SH-SY5Y (cell line): ENCODE measurements at regions not wholly inside any gene's neighbourhood (a gene's known extent, or its start where the extent isn't known, plus 50 kb on each side); places are given as distances from the start of the nearest gene placed in this dataset.

Experiments
- GATA2 ChIP-seq: IDR thresholded peaks from 2 replicates; pipeline ENCODE4 v1.6.1; 2011; ENCODE audit warnings: mild to moderate bottlenecking, low read depth, low read length
- GATA3 ChIP-seq: IDR thresholded peaks from 2 replicates; pipeline ENCODE4 v1.6.1; 2011; ENCODE audit warnings: low read depth, mild to moderate bottlenecking, low read length, moderate library complexity

GRCh38 chr20:60820918-60821317, 431.1 kb upstream of the CDH4 start:
- TF ChIP-seq GATA2 (no peak), GATA3 (no peak)

- no peak for TF ChIP-seq GATA3
- TF ChIP-seq GATA2: no peak
These were observed 429.1 kb upstream of the CDH4 start for GRCh38 chr20:60822699-60823607.

GRCh38 chr20:60835876-60836275, 416.2 kb upstream of the CDH4 start:
- no peak for TF ChIP-seq GATA3
- TF ChIP-seq GATA2: no peak

- TF ChIP-seq GATA2: no peak
- no peak for TF ChIP-seq GATA3
These were observed 414.8 kb upstream of the CDH4 start for GRCh38 chr20:60837173-60837770.

GRCh38 chr20:60838297-60838696, 413.8 kb upstream of the CDH4 start:
- no peak for TF ChIP-seq GATA2
- no peak for TF ChIP-seq GATA3

- TF ChIP-seq GATA2 (no peak), GATA3 (no peak)
These were observed 411.1 kb upstream of the CDH4 start for GRCh38 chr20:60840971-60841370.

- TF ChIP-seq GATA2: no peak
- TF ChIP-seq GATA3: no peak
These were observed 406.9 kb upstream of the CDH4 start for GRCh38 chr20:60845146-60845545.

GRCh38 chr20:60851826-60852704, 400.0 kb upstream of the CDH4 start:
- TF ChIP-seq GATA3: no peak
- TF ChIP-seq GATA2: no peak

GRCh38 chr20:60857708-60858107, 394.4 kb upstream of the CDH4 start:
- TF ChIP-seq GATA2: no peak
- TF ChIP-seq GATA3: no peak

- TF ChIP-seq GATA3 (no peak), GATA2 (no peak)
These were observed 389.5 kb upstream of the CDH4 start for GRCh38 chr20:60862601-60863000.

GRCh38 chr20:60863548-60863947, 388.5 kb upstream of the CDH4 start:
- TF ChIP-seq GATA3 (no peak), GATA2 (no peak)

GRCh38 chr20:60867589-60867988, 384.5 kb upstream of the CDH4 start:
- no peak for TF ChIP-seq GATA2
- no peak for TF ChIP-seq GATA3

GRCh38 chr20:60868316-60868891, 383.7 kb upstream of the CDH4 start:
- TF ChIP-seq GATA3 (no peak), GATA2 (no peak)

- TF ChIP-seq GATA3 (no peak), GATA2 (no peak)
These were observed 383.0 kb upstream of the CDH4 start for GRCh38 chr20:60869087-60869486.

GRCh38 chr20:60869625-60870024, 382.4 kb upstream of the CDH4 start:
- TF ChIP-seq GATA3: no peak
- TF ChIP-seq GATA2: no peak

GRCh38 chr20:60870040-60870439, 382.0 kb upstream of the CDH4 start:
- TF ChIP-seq GATA2 (no peak), GATA3 (no peak)
